Peyer's patch (tissue), 4 donors: ENCODE measurements at regions not wholly inside any gene's neighbourhood (a gene's known extent, or its start where the extent isn't known, plus 50 kb on each side); places are given as distances from the start of the nearest gene placed in this dataset.

Source experiments
- POLR2A ChIP-seq, 2 donors: fragments of 450-650 bp; IDR thresholded peaks; one replicate each; pipeline ENCODE4 v1.5.1; 2017; ENCODE audit warnings: antibody characterized with exemption in 2 of 2, mild to moderate bottlenecking in 2 of 2, moderate library complexity in 2 of 2
- TF ChIP-seq, protein P1 (sequence below), 6 experiments: fragments of 450-650 bp in 4 of 6; fragments of 200-600 bp in 2 of 6; sonication (generic) in 1 of 6; IDR thresholded peaks; one replicate each; pipeline ENCODE4 v1.5.1; 2017 to 2019; ENCODE audit warnings: antibody characterized with exemption in 6 of 6, mild to moderate bottlenecking in 3 of 6, moderate library complexity in 1 of 6

DNA sequence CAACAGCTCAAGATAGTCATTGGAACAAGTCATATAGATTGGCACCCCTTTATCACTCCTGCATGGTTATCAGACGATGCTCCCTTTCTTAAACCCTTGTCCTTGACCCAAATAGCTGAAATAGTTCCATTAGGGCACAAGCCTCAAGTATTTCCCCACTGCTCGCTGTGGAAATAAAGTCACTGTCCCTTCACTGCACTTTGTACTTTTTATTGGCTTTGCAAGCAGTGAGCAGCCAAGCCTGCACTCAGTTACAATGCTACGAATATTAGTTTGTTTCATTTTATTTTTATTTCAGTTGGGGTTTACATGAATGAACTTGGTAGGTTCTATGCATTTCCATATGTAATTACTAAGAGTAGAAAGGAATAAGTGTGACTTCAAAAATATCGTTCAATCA lies 1176.4 kb downstream of the BRINP3 start:
- TF ChIP-seq, protein P1, sequence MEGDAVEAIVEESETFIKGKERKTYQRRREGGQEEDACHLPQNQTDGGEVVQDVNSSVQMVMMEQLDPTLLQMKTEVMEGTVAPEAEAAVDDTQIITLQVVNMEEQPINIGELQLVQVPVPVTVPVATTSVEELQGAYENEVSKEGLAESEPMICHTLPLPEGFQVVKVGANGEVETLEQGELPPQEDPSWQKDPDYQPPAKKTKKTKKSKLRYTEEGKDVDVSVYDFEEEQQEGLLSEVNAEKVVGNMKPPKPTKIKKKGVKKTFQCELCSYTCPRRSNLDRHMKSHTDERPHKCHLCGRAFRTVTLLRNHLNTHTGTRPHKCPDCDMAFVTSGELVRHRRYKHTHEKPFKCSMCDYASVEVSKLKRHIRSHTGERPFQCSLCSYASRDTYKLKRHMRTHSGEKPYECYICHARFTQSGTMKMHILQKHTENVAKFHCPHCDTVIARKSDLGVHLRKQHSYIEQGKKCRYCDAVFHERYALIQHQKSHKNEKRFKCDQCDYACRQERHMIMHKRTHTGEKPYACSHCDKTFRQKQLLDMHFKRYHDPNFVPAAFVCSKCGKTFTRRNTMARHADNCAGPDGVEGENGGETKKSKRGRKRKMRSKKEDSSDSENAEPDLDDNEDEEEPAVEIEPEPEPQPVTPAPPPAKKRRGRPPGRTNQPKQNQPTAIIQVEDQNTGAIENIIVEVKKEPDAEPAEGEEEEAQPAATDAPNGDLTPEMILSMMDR (IDR thresholded peaks at IDR 0.05) = no peak
- no peak for TF ChIP-seq POLR2A (IDR thresholded peaks at IDR 0.05)
